MCF 10A (cell line): ENCODE measurements at regions not wholly inside any gene's neighbourhood (a gene's known extent, or its start where the extent isn't known, plus 50 kb on each side); places are given as distances from the start of the nearest gene placed in this dataset.

Source experiments
- BruUV-seq: library from RNA; stranded (reverse); fragments of 400-500 nt; replicated peaks from 2 replicates; lab custom pipeline; 2021; lab: Mats Ljungman, UMichigan
- CTCF ChIA-PET: fragments of 300-600 bp; sonication (Branson Sonifier 250); formaldehyde crosslinking; extraction: SDS; loops from one replicate; lab custom pipeline; 2021; ENCODE audit warnings: antibody characterized with exemption, inconsistent platforms; lab: Yijun Ruan, JAX
- POLR2A ChIA-PET: fragments of 300-600, 350-650 bp; sonication (Branson Sonifier 250); formaldehyde crosslinking; extraction: SDS; loops from one replicate; lab custom pipeline; 2020; ENCODE audit warnings: antibody characterized with exemption, inconsistent platforms; lab: Yijun Ruan, JAX
- DNase-seq: peaks from one replicate; pipeline ENCODE4 v3.0.0-alpha.2; 2018; ENCODE audit not compliant: unreplicated experiment
- H3K27ac Mint-ChIP-seq: one replicate; pipeline ENCODE4 v1.8.0; 2022; ENCODE audit warnings: mild to moderate bottlenecking, low read depth, mixed read lengths; ENCODE audit not compliant: unreplicated experiment
- H3K27me3 Mint-ChIP-seq: one replicate; pipeline ENCODE4 v1.8.0; 2022; ENCODE audit warnings: mixed read lengths; ENCODE audit not compliant: insufficient read depth, unreplicated experiment
- H3K36me3 Mint-ChIP-seq: one replicate; pipeline ENCODE4 v1.8.0; 2022; ENCODE audit warnings: mild to moderate bottlenecking, moderate library complexity, mixed read lengths; ENCODE audit not compliant: insufficient read depth, unreplicated experiment
- H3K4me1 Mint-ChIP-seq: one replicate; pipeline ENCODE4 v1.8.0; 2022; ENCODE audit warnings: mixed read lengths; ENCODE audit not compliant: insufficient read depth, unreplicated experiment
- H3K4me3 Mint-ChIP-seq: one replicate; pipeline ENCODE4 v1.8.0; 2022; ENCODE audit warnings: mild to moderate bottlenecking, moderate library complexity, mixed read lengths; ENCODE audit not compliant: unreplicated experiment
- H3K9me3 Mint-ChIP-seq: one replicate; pipeline ENCODE4 v1.8.0; 2022; ENCODE audit warnings: mixed read lengths; ENCODE audit not compliant: unreplicated experiment
- CTCF ChIP-seq: fragments of 200-600 bp; IDR thresholded peaks from one replicate; pipeline ENCODE4 v1.8.0; 2022; ENCODE audit warnings: antibody characterized with exemption, mild to moderate bottlenecking; ENCODE audit not compliant: unreplicated experiment
- intact Hi-C: fragments of 100-400 bp; cut with micrococcal nuclease; formaldehyde crosslinking; loops from 2 replicates; pipeline ENCODE4 v1.14.1; 2022

- H3K9me3 Mint-ChIP-seq, result peaks cover 39% of the 10 kb centered on the region
- no peak for TF ChIP-seq CTCF
- no peak overlapping the region for H3K27ac Mint-ChIP-seq
- no peaks in the 10 kb centered on the region for H3K27me3 Mint-ChIP-seq
- intact Hi-C loops, result no loop called here
- DNase-seq, result no peak
- no TSS peak for BruUV-seq
- no peak overlapping the region for H3K4me3 Mint-ChIP-seq
- H3K4me1 Mint-ChIP-seq, result no peaks in the 10 kb centered on the region
- POLR2A ChIA-PET, result no interaction called here
- H3K36me3 Mint-ChIP-seq, result peaks cover 6% of the 10 kb centered on the region
- CTCF ChIA-PET, result no interaction called here
These were observed 636.1 kb downstream of the BRD1 start for GRCh38 chr22:49191506-49191980.

- no peak for DNase-seq
- peaks cover 45% of the 10 kb centered on the region for H3K9me3 Mint-ChIP-seq
- H3K27ac Mint-ChIP-seq, result no peak overlapping the region
- no peak for TF ChIP-seq CTCF
- no peaks in the 10 kb centered on the region for H3K27me3 Mint-ChIP-seq
- no peaks in the 10 kb centered on the region for H3K4me1 Mint-ChIP-seq
- peaks cover 6% of the 10 kb centered on the region for H3K36me3 Mint-ChIP-seq
- POLR2A ChIA-PET, result no interaction called here
- intact Hi-C loops, result no loop called here
- CTCF ChIA-PET, result no interaction called here
- no peak overlapping the region for H3K4me3 Mint-ChIP-seq
- BruUV-seq, result no TSS peak
These were observed 636.7 kb downstream of the BRD1 start for GRCh38 chr22:49190816-49191505.

GRCh38 chr22:49189871-49190270, 637.8 kb downstream of the BRD1 start:
- H3K4me1 Mint-ChIP-seq, result no peaks in the 10 kb centered on the region
- H3K36me3 Mint-ChIP-seq, result peaks cover 2% of the 10 kb centered on the region
- no peaks in the 10 kb centered on the region for H3K27me3 Mint-ChIP-seq
- POLR2A ChIA-PET, result no interaction called here
- H3K9me3 Mint-ChIP-seq, result peaks cover 56% of the 10 kb centered on the region
- no peak overlapping the region for H3K4me3 Mint-ChIP-seq
- no peak overlapping the region for H3K27ac Mint-ChIP-seq
- CTCF ChIA-PET, result interaction anchor here (0.6 kb wide), 1 partner anchor 97 kb away, joined by 3 read pairs; no protein-coding TSS in a partner anchor
- BruUV-seq, result no TSS peak
- no peak for DNase-seq
- no peak for TF ChIP-seq CTCF
- intact Hi-C loops, result no loop called here

- no peak for TF ChIP-seq CTCF
- H3K9me3 Mint-ChIP-seq, result peaks cover 56% of the 10 kb centered on the region
- H3K27me3 Mint-ChIP-seq, result no peaks in the 10 kb centered on the region
- H3K36me3 Mint-ChIP-seq, result no peaks in the 10 kb centered on the region
- ChIA-PET POLR2A (no interaction called here), CTCF (no interaction called here)
- H3K27ac Mint-ChIP-seq, result no peak overlapping the region
- no peaks in the 10 kb centered on the region for H3K4me1 Mint-ChIP-seq
- H3K4me3 Mint-ChIP-seq, result no peak overlapping the region
- intact Hi-C loops, result no loop called here
- no TSS peak for BruUV-seq
- DNase-seq, result no peak
These were observed 639.1 kb downstream of the BRD1 start for GRCh38 chr22:49188591-49188990.
